Stimulated activated CD8-positive, alpha-beta memory T cell treated with anti-CD3 and anti-CD28 coated beads, Interleukin-12 subunit alpha, Interleukin-12 subunit beta, amount 100 ng/mL, for 4 hours (primary cell): ENCODE measurements at regions not wholly inside any gene's neighbourhood (a gene's known extent, or its start where the extent isn't known, plus 50 kb on each side); places are given as distances from the start of the nearest gene placed in this dataset.
"Not testable (repeated sequence)": the region's sequence is repeated elsewhere in the genome, so short reads cannot be mapped to it uniquely, and the experiment has no call there.

Experiments
- DNase-seq: peaks from one replicate; pipeline ENCODE4 v3.0.0-alpha.2; 2020; ENCODE audit warnings: low read depth

DNA sequence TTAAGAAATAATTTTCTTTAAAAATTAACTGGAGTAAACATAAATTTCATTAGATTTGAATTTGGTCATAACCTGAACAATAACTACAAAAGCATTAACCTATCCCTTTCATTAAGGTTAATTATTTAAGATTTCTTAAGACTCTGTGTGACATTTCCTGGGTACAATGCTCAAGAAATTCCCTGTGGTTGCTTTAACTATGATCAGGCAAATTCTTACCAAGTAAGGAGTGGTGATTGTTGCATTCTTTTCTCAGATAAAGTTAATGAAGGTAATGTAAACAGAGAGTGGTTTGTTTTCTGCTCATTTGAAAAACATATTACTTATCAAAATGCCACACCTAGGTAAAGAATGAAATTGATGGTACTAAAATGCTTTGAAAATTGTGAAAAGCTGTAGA, 114.8 kb upstream of the MIR17HG start:
- no peak for DNase-seq

DNA sequence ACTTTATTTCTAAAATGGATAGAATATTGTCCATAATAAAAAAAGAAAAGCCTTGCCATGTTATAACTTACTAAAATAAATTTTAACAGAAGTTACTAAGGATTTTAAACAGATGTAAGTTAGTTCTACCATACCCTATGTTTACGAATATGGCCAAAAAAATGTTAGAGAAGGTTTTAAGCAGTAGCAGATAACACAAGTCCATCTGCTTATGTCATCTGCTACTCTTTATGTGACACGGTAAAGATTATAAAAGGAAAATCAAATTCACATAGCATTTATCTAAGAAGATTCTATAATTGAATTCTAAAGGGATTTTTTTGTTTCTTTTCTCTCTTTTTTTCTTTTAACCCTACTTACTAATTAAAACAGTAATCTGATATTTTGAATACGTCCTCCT, 114.2 kb upstream of the MIR17HG start:
- DNase-seq, result no peak

DNA sequence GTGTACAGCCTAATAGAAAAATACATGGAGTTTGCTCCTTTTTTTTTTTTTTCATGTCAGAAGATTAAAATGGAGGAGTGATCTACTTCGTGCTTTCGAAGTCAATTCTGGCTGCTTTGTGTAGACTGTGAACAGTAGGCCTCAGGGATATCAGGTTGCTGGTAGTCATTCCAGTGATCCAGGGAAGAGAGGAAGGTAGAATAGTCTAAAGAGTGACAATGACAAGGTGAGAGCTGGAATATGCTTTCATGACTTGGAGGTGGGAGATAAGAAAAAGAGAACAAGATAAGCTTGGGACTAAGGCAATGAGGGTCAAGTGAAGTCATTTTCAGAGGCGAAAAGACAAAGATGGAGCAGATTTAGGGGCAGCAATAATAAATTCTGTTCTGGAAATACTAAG, 111.3 kb upstream of the MIR17HG start:
- DNase-seq, result no peak

DNA sequence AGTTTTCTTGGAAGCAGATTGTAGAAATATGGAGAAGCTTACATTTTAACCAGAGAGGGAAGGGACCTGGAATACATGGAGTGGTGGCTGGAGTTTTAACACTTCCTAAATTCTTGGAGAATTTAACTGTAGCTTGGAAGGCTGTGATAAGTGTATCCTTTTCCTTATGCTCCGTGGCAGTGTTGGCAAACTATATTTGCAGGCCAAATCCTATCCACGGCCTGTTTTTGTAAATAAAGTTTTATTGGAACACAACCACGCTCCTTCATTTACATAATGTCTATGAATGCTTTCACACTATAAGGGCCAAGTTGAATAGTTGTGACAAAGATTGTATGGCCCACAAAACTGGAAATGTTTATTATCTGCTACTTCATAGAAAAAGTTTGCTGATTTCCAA, 110.6 kb upstream of the MIR17HG start:
- DNase-seq, result no peak

DNA sequence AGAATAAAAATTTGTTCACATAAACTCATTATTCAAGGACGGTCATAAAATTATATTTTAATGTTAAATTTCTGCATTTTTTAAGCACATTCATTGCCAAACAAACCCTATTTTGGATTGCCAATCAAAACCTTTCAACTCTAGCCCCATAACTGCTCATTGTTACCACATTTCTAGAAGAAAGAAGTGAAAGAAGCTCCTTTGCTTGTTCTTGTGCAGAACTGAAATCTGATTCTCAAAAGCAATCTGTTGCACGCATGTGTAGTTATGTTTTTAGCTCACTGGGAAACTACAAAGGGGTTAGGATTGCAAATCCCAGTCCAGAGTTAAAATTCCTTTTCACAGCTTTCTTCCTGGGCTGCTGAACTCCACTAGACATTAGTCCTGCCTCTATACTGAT, 109.5 kb upstream of the MIR17HG start:
- no peak for DNase-seq

DNA sequence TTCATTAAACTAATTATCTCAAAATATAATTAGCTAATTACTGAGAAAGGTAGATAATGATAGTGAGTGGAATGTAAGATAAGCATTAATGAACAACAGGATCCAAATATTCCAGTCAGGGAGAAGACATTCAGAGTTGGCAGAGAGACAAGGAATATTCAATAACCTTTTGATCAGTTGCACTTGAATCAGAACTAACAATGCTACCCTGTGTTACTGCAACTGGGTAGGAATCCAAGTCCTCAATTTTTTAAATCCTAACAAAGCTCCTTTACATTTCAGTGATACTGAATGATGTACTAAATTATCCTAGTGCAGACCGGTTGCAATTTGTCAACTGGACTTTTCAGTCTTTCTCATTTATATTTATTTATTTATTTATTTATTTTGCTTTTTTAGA, 107.1 kb upstream of the MIR17HG start:
- no peak for DNase-seq

DNA sequence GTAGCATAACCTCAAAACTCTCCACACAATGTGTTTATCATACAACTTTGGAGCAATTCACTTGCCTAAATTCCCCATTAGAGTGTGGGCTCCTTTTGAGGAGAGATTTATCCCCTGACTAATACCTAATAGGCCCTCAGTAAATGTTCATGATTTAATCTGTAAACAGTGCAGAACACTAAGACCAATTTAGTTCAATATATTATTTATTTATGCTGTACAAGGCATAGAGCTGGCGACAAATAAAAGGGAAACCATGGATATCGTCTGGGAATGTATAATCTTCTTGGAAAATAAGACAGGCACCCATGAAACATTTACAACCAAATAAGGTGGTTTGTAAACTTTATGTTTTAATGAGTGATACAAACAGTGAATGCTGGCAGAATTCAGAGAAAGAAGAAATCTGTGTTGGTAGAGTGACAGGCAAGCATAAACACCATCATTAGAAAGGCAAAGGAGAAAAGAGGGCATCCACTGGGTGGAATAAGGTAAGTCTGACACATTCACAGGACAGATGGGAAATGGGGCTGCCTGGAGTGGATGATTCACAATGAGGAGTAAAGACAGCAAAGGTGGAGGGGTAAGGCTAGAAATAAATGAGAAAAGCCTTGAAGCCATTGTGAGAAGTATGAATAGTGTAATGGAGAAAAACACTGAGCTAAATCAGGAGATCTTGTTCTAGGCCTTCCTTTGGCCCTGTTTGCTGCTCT, 106.1 kb upstream of the MIR17HG start:
- DNase-seq, result no peak

DNA sequence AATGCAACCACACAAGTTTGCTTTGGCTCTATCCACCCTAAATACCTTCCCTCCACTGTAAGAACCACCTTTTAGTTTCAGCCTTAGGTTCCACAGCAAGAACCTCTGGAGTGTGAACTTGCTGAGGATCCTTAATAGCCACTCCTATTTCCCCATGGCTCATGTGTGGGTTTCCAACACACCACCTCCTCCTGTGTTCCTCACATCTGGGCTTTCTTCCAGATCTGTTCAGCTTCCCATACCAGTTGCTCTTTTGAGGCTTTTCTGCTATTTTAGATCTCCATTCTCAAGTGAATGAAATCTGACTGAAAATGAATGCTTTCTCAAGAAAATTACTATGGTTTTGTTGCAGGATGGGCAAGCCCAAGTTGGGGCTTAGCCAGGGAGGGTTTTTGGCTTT, 104.8 kb upstream of the MIR17HG start:
- DNase-seq, result no peak

DNA sequence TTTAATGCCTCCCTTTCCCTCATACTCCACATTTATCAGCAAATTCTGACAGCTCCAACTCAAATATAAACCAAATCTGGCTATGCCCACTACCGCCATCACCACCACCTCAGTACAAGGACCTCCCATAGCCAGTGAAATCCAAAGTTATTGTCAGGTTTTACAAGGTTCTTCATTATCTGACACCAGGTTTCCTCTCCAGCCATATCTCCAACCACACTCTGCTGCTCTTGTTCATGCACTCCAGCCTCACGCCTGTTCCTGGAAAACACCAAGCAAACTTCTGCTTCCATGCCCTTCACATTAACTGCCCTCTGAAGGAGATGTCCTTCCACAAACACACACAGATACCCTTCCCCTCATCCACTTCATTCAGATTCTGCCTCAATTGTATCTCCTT, 102.2 kb upstream of the MIR17HG start:
- no peak for DNase-seq

DNA sequence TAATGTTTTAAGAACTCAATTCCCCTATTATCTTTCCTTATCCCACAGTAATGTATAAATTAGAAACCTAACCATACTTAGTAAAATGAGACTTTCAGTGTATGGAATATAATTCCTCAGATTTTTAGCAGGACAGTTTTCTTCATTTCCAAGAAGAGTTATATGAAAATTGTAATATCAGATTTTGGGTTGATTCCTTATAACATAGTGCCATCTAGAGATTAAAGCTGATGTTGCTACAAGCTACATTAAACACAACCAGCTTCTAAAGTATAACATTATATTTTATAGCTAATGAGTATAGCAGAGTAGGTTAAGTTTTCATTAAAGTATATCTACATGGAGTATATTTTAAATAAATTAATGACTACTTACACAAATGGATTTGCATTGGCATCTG, 99.7 kb upstream of the MIR17HG start:
- no peak for DNase-seq

DNA sequence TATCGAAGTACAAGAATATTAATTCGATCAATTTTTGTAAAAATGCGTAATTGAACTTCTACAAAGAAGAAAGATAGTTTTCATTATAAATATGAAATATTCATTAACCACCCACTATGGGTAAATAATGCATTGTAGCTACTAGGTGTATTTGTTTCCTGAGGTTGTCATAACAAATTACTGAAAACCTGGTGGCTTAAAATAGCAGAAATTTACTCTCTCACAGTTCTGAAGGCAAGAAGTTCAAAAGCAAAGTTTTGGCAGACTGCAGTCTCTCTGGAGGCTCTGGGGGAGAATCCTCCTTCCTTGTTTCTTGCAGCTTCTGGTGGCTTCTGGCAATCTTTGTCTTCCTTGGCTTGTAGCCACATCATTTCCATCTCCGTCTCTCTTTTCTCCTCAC, 99.2 kb upstream of the MIR17HG start:
- DNase-seq, result no peak

DNA sequence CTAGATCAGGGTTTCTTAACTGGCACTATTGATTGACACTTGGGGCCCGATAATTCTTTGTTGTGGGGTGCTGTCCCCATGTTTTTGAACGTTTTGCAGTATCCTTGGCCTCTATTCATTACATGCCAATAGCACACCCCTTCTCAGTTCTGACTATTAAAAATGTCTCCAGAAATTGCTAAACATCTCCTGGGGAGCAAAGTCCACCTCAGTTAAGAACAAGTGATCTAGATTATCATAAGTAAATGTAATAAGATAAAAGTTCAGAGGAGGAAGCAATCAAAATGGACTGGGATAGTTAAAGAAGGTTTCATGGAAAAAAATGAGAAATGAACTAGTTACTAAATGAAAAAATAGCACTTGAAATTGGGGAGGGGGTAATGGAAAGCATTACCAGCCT, 98.1 kb upstream of the MIR17HG start:
- DNase-seq, result no peak

DNA sequence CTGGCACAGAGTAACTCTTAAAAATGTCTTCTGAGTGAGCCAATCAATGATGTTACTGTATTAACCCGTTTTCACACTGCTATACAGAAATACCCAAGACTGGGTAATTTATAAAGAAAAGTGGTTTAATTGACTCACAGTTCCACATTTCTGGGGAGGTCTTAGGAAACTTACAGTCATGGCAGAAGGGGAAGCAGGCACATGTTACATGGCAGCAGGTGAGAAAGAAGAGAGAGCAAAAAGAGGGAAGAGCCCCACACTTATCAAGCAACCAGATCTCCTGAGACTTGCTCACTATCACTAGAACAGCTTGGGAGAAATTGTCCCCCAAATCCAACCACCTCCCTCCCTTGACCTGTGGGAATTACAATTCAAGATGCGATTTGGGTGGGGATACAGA, 97.6 kb upstream of the MIR17HG start:
- no peak for DNase-seq

DNA sequence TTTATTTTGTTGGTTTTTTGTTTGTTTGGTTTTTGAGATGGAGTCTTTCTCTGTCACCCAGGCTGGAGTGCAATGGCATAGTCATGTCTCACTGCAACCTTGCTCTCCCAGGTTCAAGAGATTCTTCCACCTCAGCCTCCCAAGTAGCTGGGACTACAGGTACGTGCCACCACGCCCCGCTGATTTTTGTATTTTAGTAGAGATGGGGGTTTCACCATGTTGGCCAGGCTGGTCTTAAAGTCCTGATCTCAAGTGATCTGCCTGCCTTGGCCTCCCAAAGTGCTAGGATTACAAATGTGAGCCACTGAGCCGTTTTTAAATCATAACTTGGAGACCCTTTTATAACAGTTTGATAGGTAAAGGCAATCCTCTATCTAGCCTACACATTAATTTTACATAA, 95.9 kb upstream of the MIR17HG start:
- not testable (repeated sequence) for DNase-seq

DNA sequence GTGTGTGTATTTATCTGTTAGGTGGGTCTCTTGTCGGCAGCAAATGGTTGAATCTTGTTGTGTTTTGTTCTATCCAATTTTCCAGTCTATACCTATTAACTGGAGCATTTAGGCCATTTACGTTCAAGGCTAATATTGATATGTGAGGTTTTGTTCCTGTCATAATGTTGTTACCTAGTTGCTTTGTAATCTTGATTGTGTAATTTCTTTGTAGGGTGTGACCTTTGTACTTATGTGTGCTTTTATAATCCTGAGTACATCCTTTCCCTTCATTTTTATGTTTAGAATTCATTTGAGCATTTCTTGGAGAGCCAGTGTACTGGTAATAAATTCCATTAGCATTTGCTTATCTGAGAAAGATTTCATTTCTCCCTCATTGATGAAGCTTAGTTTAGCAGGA, 83.0 kb upstream of the MIR17HG start:
- no peak for DNase-seq

DNA sequence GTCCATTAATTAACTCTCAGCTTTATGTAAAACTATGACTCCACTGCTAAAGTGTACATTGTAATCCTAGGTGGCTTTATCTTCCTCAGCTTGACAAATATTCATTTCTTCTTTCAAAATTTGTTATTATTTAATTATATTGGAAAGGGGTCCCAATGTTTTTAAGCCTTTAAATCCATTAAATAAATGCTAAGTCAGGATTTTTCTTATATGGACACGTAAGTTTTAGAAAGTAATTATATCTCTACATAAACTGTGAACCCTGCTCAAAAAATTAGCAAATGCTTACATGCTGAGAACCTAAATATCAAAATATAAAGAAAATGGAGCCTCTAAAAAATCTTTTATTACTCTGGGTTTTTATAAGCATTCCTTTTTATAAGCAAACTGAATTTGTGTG, 78.2 kb upstream of the MIR17HG start:
- no peak for DNase-seq

DNA sequence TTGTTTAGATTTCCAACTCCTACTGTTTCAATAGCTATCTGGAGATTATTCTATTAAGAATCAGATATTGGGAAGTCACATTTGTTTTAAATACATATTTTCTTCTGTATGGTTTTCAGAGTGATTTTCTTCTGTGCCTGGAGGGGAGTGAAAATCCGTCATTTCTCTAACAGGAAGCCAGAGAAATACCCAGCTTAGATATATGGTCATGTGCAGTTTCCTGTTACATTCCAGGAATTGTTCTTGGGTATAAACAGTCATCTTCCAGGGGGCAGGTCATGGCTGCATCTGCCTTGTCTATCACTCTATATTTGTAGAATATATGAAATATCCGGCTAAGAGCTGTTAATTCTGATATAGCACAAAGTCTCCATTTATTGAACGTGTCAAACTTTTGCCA, 77.5 kb upstream of the MIR17HG start:
- no peak for DNase-seq

DNA sequence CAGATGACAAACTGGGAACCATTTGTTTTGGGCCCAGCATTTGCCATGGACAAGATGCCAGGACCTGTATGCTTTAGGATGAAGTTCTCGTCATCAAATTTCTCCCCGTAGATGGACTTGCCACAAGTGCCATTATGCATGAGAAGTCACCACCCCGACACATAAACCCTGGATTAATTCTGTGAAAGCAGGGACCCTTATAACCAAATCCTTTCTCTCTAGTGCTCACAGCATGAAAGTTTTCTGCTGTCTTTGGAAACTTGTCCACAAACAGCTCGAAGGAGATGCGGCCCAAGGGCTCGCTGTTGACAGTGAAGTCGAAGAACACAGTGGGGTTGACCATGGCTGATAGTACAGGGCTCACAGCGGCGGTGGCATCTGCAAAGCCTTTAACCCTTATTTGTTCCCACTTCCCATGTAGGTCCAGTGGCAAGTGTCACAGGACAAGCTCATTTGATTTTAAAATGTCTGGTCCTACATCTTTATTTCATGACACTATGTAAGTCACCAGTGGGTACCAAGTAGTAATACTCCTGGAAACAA, 75.2 kb upstream of the MIR17HG start:
- DNase-seq, result no peak

DNA sequence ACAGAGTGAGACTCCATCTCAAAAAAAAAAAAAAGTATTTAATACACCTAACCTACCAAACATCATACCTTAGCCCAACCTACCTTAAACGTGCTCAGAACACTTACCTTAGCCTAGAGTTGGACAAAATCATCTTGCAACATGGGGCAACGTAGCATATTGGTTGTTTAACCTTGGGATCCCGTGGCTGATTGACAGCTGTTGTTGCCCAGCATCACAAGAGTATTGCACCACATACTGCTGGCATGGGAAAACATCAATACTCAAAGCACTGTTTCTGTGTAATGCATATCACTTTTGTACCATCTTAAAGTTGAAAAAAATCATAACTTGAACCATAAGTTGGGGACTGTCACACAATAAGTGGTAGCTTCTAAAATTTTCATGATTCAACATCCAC, 73.8 kb upstream of the MIR17HG start:
- no peak for DNase-seq

DNA sequence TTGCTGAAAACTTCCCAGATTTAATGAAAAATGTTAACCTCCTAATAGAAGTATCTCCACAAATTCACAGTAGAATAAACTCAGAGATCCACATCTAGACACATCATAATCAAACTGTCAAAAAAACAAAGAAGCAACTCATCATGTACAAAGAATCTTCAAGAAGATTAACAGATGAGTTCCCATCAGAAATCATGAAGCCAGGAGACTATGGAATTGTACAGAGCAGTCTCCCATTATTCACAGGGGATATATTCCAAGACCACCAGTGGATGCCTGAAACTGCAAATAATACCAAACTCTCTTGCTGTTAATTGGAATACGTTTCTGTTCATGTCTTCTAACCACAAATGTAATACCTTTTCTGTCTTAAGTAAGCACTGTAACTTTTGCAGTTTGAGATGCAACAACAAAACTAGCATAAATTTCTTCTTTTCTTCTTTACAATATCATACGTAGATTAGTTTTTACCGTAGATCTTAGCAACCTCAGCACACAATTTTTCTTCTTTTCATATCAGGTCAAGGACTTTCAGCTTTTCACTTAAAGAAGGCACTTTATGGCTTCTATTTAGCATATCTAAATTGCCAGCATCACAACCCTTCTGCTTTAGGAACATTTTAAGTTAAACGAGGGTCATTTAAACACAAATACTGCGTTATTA, 70.3 kb upstream of the MIR17HG start:
- DNase-seq, result no peak

DNA sequence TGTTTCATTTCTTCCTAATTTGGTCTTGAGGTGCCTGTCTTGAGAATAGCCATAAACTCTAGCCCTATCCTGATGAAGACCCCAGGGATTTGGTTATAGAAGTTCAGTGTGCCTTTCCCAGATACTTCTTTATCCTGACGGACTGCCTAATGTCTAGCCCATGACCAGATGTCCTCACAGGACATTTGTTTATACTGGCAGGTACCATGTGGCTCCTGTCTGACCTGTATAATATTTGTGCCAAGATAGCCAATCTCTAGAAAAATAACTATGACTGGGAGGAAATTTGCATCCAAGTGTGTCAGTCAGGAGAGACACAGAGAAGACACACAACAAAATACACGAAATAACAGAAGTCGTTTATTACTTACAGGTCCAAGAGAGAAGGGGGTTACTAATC, 69.2 kb upstream of the MIR17HG start:
- DNase-seq, result no peak

DNA sequence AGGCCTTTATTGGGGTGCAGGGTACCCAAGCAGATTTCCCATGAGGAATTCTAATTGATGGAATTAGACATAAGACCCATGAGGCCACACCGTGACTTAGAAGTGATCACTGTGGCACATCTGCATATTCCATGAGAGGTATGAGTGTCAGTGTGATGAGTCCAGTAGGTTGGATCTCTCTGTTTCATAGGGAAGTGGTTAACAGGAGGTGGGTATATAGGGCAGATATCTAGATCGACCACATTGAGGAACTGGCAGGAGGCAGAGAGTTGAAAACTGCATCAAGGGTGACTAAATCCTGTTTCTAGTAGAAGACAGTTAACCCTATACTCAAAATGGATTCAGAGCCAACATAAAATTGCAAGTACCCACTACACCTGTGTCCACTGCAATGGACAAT, 68.6 kb upstream of the MIR17HG start:
- DNase-seq, result no peak

DNA sequence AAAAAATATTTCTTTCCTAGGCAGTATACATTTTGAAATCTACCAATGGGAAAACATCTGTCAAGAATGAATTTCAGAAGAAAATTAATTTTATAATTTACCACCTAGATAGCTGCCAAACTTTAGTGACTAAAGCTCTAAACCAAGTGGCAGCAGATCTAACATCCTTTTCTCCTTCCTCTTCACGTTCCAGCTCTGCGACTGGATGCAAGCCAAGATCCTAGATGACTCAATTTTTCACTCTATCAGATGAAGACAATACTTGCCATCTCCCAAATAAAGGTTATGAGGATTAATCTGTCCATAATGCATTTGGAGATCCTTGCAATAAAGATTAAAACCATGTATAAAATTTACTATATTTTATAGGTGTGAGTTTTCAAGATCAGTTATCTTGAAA, 66.7 kb upstream of the MIR17HG start:
- no peak for DNase-seq

DNA sequence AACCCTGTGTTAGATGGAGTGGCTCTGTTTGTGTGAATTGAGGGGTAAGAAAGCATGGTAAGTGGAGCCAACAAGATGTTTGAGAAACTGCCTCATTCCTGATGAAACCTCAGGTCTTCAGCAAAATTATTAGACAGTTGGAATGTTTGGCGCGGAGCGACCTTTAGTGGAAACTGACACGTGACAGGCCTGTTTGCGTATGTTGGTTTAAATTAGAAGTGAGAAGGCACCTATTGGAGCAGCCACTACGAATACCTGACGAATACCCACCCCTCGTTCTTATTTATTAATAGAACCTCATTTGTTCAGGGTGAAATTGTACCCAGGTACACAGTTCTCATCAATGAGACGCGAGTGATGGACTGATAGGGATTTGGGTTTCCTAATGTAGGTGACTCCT, 63.2 kb upstream of the MIR17HG start:
- no peak for DNase-seq
